ENCODE measurements at regions not wholly inside any gene's neighbourhood (a gene's known extent, or its start where the extent isn't known, plus 50 kb on each side); places are given as distances from the start of the nearest gene placed in this dataset.

GRCh38 chr10:94186722-94187121, 176.0 kb downstream of the NOC3L start:
- no peak for TF ChIP-seq GATA2 (IDR thresholded peaks at IDR 0.05; ENCODE audit: low read depth, low read length)
- TF ChIP-seq GATA3 (IDR thresholded peaks at IDR 0.05; ENCODE audit: low read depth, low read length), result peak; percentile 25

Measured in SH-SY5Y (cell line).